GM13976 (cell line): ENCODE measurements at regions not wholly inside any gene's neighbourhood (a gene's known extent, or its start where the extent isn't known, plus 50 kb on each side); places are given as distances from the start of the nearest gene placed in this dataset.

ENCODE experiments used
- DNase-seq: peaks from one replicate; pipeline ENCODE4 v3.0.0; 2012; ENCODE audit warnings: low spot score
- CTCF ChIP-seq: IDR thresholded peaks from 2 replicates; pipeline ENCODE4 v1.5.1; 2012; ENCODE audit warnings: borderline replicate concordance, mild to moderate bottlenecking; ENCODE audit not compliant: insufficient read depth; ENCODE audit errors: extremely low read depth, missing control alignments, control extremely low read depth
- in situ Hi-C: fragments of 300-500 bp; cut with MboI; formaldehyde crosslinking; loops from one replicate; pipeline ENCODE4 v1.12.0; 2022; ENCODE audit warnings: low sequenced_read_pairs, mixed read lengths, inconsistent platforms; ENCODE audit not compliant: unreplicated experiment

- TF ChIP-seq CTCF = no peak
- DNase-seq = no peak
- in situ Hi-C loops = no loop called here
Measured at GRCh38 chr9:115864581-115864980, 289.0 kb upstream of the PAPPA start.

GRCh38 chr9:115867326-115867725, 286.3 kb upstream of the PAPPA start:
- TF ChIP-seq CTCF = no peak
- DNase-seq = no peak
- in situ Hi-C loops = no loop called here

- in situ Hi-C loops = no loop called here
- no peak for DNase-seq
- TF ChIP-seq CTCF = no peak
Measured at GRCh38 chr9:115877852-115878438, 275.6 kb upstream of the PAPPA start.

GRCh38 chr9:115879451-115879850, 274.1 kb upstream of the PAPPA start:
- in situ Hi-C loops = no loop called here
- no peak for TF ChIP-seq CTCF
- no peak for DNase-seq

- DNase-seq = no peak
- no peak for TF ChIP-seq CTCF
- in situ Hi-C loops = no loop called here
Measured at GRCh38 chr9:115880221-115880885, 273.2 kb upstream of the PAPPA start.

- no peak for DNase-seq
- in situ Hi-C loops = no loop called here
- TF ChIP-seq CTCF = no peak
Measured at GRCh38 chr9:115882911-115883310, 270.7 kb upstream of the PAPPA start.
